ENCODE measurements at regions not wholly inside any gene's neighbourhood (a gene's known extent, or its start where the extent isn't known, plus 50 kb on each side); places are given as distances from the start of the nearest gene placed in this dataset.

DNA sequence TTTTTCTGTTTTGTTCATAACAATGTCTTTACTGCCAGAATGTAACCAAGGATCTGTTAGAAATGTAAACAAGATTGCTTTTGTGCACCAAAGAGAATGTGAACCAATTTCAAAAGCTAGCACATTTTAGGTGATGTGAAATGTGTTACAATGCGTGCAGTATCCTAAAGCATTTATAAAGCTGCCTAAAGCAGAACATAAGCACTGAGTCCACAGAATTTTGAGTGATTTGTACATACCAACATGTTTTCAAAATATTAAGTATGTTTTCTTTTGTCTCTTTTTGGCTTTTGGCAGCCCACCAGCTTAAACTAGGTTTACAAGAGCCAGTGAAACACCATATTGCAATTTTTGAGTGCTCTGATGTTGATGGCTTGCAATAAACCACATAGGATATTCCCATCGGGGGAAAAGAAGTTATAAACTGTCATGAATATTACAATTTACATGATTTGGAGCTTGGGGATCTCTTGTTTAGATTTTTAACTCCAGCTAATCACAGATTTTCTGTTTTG, 364.0 kb downstream of the ZIC1 start:
- Histone ChIP-seq H2AK9ac (replicated peaks; ENCODE audit: low read depth, low read length, poor library complexity) (no peak overlapping the region), H2BK20ac (ENCODE audit: low read depth, low read length) (no peak overlapping the region), H3K4me1 (ENCODE audit: control insufficient read depth, insufficient read depth, low read length) (no peaks in the 10 kb centered on the region), H3K18ac (ENCODE audit: low read depth, low read length) (no peak overlapping the region), H3K4me2 (ENCODE audit: low read depth, low read length) (no peak overlapping the region), H3K79me1 (ENCODE audit: low read depth in 1 of 2, low read length in 2 of 2) (no peaks in the 10 kb centered on the region), H3K14ac (replicated peaks; ENCODE audit: low read depth, low read length) (no peak overlapping the region), H3K56ac (ENCODE audit: extremely low read depth, insufficient read depth, low read length) (no peak overlapping the region), H4K5ac (ENCODE audit: low read depth, low read length) (no peak overlapping the region), H3K4ac (ENCODE audit: low read depth, low read length) (no peak overlapping the region), H3K27me3 (ENCODE audit: control insufficient read depth, insufficient read depth, low read length) (no peaks in the 10 kb centered on the region), H4K20me1 (ENCODE audit: insufficient read depth, low read length) (no peaks in the 10 kb centered on the region), H3K4me3 (ENCODE audit: insufficient read depth, low read depth, low read length) (no peak overlapping the region), H2AK5ac (ENCODE audit: low read depth, low read length) (no peak overlapping the region), H3K36me3 (ENCODE audit: control insufficient read depth, insufficient read depth, low read length) (no peaks in the 10 kb centered on the region), H4K8ac (ENCODE audit: low read depth in 2 of 2, low read length in 2 of 2) (no peak overlapping the region), H2BK120ac (ENCODE audit: low read depth, low read length) (no peak overlapping the region), H4K91ac (ENCODE audit: insufficient read depth, low read depth, low read length) (no peak overlapping the region), H3K27ac (ENCODE audit: insufficient read depth, low read length) (no peak overlapping the region), H3K9me1 (ENCODE audit: insufficient read depth, low read length) (no peaks in the 10 kb centered on the region), H3K9me3 (ENCODE audit: control insufficient read depth, insufficient read depth, low read length) (no peaks in the 10 kb centered on the region), H2BK15ac (ENCODE audit: low read depth, low read length) (no peak overlapping the region), H3K9ac (ENCODE audit: low read depth, low read length) (no peak overlapping the region), H2AFZ (replicated peaks; ENCODE audit: low read length, poor library complexity) (no peak overlapping the region), H3K23ac (ENCODE audit: low read depth, low read length) (no peak overlapping the region), H2BK5ac (ENCODE audit: low read depth, low read length, poor library complexity, severe bottlenecking) (no peak overlapping the region)
- in situ Hi-C loops (cut with MboI; ENCODE audit: low sequenced_read_pairs) (no loop called here), intact Hi-C loops (cut with micrococcal nuclease) (no loop called here), dilution Hi-C loops (cut with HindIII; ENCODE audit: low sequenced_read_pairs, unreplicated experiment) (no loop called here)
- TF ChIP-seq RAD21 (IDR thresholded peaks at IDR 0.05; ENCODE audit: low read length) (no peak), RCOR1 (IDR thresholded peaks at IDR 0.05; ENCODE audit: insufficient replicate concordance, low read length) (no peak), MAZ (IDR thresholded peaks at IDR 0.05; ENCODE audit: borderline replicate concordance, low read depth, low read length) (no peak)
- ATAC-seq (ENCODE audit: low read depth) = no peak
- ChIA-PET POLR2A (ENCODE audit: unreplicated experiment) (no interaction called here), CTCF (no interaction called here)
- BruUV-seq (replicated peaks) = no TSS peak
- no peak for DNase-seq
- WGBS, 2 experiments (ENCODE audit: extremely low coverage in 2 of 2, insufficient read length in 1 of 2) = no CpG with 5 or more reads among the region's 2 CpGs

Data from IMR-90 (cell line).